HepG2 (cell line): ENCODE measurements at regions not wholly inside any gene's neighbourhood (a gene's known extent, or its start where the extent isn't known, plus 50 kb on each side); places are given as distances from the start of the nearest gene placed in this dataset.
A peak's percentile ranks its signal among the peaks of the same experiment; 100 is the strongest.
"Not testable (repeated sequence)": the region's sequence is repeated elsewhere in the genome, so short reads cannot be mapped to it uniquely, and the experiment has no call there.

Source experiments
- ELF3 ChIP-seq: IDR thresholded peaks from 2 replicates; pipeline ENCODE4 v1.6.1; 2016; ENCODE audit warnings: missing genetic modification reagents, missing compliant biosample characterization
- HMG20B ChIP-seq: conservative IDR thresholded peaks from 2 replicates; pipeline ENCODE4 v1.6.1; 2016; ENCODE audit warnings: missing genetic modification reagents, missing compliant biosample characterization
- RARA ChIP-seq: IDR thresholded peaks from 2 replicates; pipeline ENCODE4 v1.6.1; 2016; ENCODE audit warnings: missing genetic modification reagents, missing compliant biosample characterization
- SP1 ChIP-seq, 2 experiments: fragments of 450-650 bp in 1 of 2; sonication (generic) in 1 of 2; formaldehyde crosslinking in 1 of 2; IDR thresholded peaks; 2 replicates each; pipeline versions ENCODE4 v1.4.0 to v1.6.1; 2016 to 2020; ENCODE audit warnings: missing genetic modification reagents in 1 of 2
- THYN1 ChIP-seq: sonication (generic); formaldehyde crosslinking; IDR thresholded peaks from 2 replicates; pipeline ENCODE4 v1.8.1; 2023; ENCODE audit warnings: low read depth, mild to moderate bottlenecking, moderate library complexity, missing genetic modification reagents, borderline replicate concordance
- ZBED4 ChIP-seq: sonication (generic); formaldehyde crosslinking; IDR thresholded peaks from 2 replicates; pipeline ENCODE4 v1.4.0; 2020; ENCODE audit warnings: missing genetic modification reagents, borderline replicate concordance
- ZFY ChIP-seq: sonication (generic); formaldehyde crosslinking; IDR thresholded peaks from 2 replicates; pipeline ENCODE4 v1.4.0; 2020; ENCODE audit warnings: missing genetic modification reagents
- ZNF746 ChIP-seq: sonication (generic); formaldehyde crosslinking; IDR thresholded peaks from 2 replicates; pipeline ENCODE4 v1.8.0; 2022; ENCODE audit warnings: mild to moderate bottlenecking, missing genetic modification reagents
- TF ChIP-seq, protein P1 (sequence below): sonication (generic); formaldehyde crosslinking; IDR thresholded peaks from 2 replicates; pipeline ENCODE4 v1.4.0; 2020; ENCODE audit warnings: low read depth, missing genetic modification reagents
- TF ChIP-seq, protein P2 (sequence below): sonication (generic); formaldehyde crosslinking; IDR thresholded peaks from 2 replicates; pipeline ENCODE4 v1.4.0; 2020; ENCODE audit warnings: mild to moderate bottlenecking, missing genetic modification reagents
- TF ChIP-seq, protein P3 (sequence below): sonication (generic); formaldehyde crosslinking; IDR thresholded peaks from 2 replicates; pipeline ENCODE4 v1.8.1; 2023; ENCODE audit warnings: missing genetic modification reagents, mild to moderate bottlenecking, borderline replicate concordance

DNA sequence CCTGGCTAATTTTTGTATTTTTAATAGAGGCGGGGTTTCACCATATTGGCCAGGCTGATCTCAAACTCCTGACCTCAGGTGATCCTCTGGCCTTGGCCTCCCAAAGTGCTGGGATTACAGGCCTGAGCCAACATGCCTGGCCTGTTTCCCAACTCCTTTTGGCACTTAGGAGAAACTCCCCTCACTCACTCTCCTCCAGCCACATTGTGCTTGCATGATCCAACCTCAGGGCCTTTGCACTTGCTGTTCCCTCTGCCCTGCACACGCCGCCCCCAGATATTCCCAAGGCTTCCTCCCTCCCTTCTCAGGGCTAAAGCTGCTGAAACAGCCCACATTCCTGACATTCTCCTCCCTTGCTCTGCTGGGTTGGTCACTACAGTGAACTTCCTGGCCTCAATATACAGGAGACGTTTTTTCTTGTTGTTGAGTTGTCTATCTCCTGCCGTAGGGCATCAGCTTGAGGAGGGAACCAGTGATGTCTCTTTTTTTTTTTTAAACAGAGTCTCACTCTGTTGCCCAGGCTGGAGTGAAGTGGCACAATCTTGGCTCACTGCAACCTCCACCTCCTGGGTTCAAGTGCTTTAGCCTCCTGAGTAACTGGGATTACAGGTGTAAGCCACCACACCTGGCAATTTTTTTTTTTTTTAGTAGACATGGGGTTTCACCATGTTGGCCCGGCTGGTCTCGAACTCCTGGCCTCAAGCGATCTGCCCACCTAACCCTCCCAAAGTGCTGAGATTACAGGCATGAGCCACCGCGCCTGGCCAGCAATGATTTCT is 61.4 kb upstream of the PTPN1 start (continued):
- TF ChIP-seq ZBED4 (CRISPR knock-in tag): peak; percentile 47; the same call in 1 of the 2 replicates
- peak; percentile 74; the same call in 1 of the 2 replicates for TF ChIP-seq ZNF746 (CRISPR knock-in tag)
- TF ChIP-seq ELF3 (CRISPR knock-in tag): peak; percentile 70
- TF ChIP-seq ZFY (CRISPR knock-in tag): peak; percentile 35; the same call in 1 of the 2 replicates
- peak; percentile 51; the same call in 1 of the 2 replicates for TF ChIP-seq RARA (CRISPR knock-in tag)
- TF ChIP-seq, protein P1, sequence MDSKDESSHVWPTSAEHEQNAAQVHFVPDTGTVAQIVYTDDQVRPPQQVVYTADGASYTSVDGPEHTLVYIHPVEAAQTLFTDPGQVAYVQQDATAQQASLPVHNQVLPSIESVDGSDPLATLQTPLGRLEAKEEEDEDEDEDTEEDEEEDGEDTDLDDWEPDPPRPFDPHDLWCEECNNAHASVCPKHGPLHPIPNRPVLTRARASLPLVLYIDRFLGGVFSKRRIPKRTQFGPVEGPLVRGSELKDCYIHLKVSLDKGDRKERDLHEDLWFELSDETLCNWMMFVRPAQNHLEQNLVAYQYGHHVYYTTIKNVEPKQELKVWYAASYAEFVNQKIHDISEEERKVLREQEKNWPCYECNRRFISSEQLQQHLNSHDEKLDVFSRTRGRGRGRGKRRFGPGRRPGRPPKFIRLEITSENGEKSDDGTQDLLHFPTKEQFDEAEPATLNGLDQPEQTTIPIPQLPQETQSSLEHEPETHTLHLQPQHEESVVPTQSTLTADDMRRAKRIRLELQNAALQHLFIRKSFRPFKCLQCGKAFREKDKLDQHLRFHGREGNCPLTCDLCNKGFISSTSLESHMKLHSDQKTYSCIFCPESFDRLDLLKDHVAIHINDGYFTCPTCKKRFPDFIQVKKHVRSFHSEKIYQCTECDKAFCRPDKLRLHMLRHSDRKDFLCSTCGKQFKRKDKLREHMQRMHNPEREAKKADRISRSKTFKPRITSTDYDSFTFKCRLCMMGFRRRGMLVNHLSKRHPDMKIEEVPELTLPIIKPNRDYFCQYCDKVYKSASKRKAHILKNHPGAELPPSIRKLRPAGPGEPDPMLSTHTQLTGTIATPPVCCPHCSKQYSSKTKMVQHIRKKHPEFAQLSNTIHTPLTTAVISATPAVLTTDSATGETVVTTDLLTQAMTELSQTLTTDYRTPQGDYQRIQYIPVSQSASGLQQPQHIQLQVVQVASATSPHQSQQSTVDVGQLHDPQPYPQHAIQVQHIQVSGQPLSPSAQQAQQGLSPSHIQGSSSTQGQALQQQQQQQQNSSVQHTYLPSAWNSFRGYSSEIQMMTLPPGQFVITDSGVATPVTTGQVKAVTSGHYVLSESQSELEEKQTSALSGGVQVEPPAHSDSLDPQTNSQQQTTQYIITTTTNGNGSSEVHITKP: 0 out of 2 replicates have a peak, but pooled peaks have one; percentile 36
- TF ChIP-seq, protein P2, sequence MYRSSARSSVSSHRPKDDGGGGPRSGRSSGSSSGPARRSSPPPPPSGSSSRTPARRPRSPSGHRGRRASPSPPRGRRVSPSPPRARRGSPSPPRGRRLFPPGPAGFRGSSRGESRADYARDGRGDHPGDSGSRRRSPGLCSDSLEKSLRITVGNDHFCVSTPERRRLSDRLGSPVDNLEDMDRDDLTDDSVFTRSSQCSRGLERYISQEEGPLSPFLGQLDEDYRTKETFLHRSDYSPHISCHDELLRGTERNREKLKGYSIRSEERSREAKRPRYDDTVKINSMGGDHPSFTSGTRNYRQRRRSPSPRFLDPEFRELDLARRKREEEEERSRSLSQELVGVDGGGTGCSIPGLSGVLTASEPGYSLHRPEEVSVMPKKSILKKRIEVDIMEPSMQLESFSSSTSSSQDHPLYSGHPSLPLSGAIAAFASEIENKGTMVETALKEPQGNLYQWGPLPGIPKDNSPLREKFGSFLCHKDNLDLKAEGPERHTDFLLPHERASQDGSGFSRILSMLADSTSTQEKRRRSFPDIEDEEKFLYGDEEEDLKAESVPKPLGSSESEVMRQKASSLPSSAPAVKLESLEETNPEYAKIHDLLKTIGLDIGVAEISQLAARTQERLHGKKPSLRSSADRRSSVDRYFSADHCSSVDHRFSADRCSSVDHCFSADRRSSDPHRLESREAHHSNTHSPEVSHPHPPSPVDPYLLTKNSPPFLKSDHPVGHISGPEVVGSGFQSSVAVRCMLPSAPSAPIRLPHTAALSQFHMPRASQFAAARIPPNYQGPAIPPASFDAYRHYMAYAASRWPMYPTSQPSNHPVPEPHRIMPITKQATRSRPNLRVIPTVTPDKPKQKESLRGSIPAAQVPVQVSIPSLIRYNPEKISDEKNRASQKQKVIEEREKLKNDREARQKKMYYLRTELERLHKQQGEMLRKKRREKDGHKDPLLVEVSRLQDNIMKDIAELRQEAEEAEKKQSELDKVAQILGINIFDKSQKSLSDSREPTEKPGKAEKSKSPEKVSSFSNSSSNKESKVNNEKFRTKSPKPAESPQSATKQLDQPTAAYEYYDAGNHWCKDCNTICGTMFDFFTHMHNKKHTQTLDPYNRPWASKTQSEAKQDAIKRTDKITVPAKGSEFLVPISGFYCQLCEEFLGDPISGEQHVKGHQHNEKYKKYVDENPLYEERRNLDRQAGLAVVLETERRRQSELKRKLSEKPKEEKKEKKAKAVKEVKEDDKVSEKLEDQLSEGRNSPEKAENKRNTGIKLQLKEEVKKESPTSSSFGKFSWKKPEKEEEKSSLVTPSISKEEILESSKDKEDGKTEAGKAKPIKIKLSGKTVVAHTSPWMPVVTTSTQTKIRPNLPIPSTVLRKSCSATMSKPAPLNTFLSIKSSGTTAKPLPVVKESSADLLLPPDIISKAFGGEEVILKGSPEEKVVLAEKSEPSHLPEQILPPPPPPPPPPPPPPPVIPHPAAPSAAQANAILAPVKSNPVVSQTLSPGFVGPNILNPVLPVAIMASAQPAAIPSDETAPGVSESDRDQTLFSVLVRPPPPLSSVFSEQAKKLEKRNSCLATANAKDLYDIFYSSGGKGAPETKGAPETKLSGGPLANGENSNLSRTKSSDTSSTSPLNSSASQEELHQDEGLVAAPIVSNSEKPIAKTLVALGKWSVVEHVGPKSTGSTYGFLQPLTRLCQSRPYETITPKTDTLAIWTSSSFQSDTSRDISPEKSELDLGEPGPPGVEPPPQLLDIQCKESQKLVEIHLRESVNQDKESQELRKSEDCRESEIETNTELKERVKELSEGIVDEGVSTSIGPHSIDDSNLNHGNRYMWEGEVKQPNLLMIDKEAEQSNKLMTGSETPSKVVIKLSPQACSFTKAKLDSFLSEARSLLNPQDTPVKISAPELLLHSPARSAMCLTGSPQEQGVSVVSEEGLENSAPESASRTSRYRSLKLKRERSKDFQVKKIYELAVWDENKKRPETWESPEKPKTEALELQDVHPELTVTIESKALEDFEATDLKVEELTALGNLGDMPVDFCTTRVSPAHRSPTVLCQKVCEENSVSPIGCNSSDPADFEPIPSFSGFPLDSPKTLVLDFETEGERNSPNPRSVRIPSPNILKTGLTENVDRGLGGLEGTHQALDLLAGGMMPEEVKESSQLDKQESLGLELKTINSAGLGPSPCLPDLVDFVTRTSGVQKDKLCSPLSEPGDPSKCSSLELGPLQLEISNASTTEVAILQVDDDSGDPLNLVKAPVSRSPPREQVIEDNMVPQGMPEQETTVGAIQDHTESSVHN: 0 out of 2 replicates have a peak, but pooled peaks have one; percentile 52
- 0 out of 2 replicates have a peak, but pooled peaks have one; percentile 42 for TF ChIP-seq HMG20B (CRISPR knock-in tag)
- TF ChIP-seq THYN1 (CRISPR knock-in tag): peak; percentile 8; the same call in 1 of the 2 replicates
- TF ChIP-seq, protein P3, sequence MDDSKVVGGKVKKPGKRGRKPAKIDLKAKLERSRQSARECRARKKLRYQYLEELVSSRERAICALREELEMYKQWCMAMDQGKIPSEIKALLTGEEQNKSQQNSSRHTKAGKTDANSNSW (CRISPR knock-in tag): 0 out of 2 replicates have a peak, but pooled peaks have one; percentile 51
- TF ChIP-seq SP1 (IDR thresholded peaks at IDR 0.05): not testable (repeated sequence)
- TF ChIP-seq SP1 (CRISPR knock-in tag; IDR thresholded peaks at IDR 0.05): peak; percentile 33; the same call in 1 of the 2 replicates
